Tibial nerve (tissue), 4 donors: ENCODE measurements at regions not wholly inside any gene's neighbourhood (a gene's known extent, or its start where the extent isn't known, plus 50 kb on each side); places are given as distances from the start of the nearest gene placed in this dataset.

Source experiments
- EP300 ChIP-seq, 2 donors: sonication (generic); formaldehyde crosslinking; IDR thresholded peaks; one replicate each; pipeline ENCODE4 v1.6.1; 2017; ENCODE audit warnings: antibody characterized with exemption in 2 of 2, mild to moderate bottlenecking in 1 of 2
- POLR2A ChIP-seq, 2 donors: fragments of 450-650 bp; IDR thresholded peaks; one replicate each; pipeline ENCODE4 v1.6.1; 2017; ENCODE audit warnings: antibody characterized with exemption in 2 of 2, mild to moderate bottlenecking in 2 of 2, moderate library complexity in 2 of 2
- TF ChIP-seq, protein P1 (sequence below), 5 experiments: fragments of 200-600 bp in 3 of 5; fragments of 450-650 bp in 2 of 5; sonication (generic) in 3 of 5; IDR thresholded peaks; one replicate each; pipeline ENCODE4 v1.5.1; 2016 to 2019; ENCODE audit warnings: antibody characterized with exemption in 5 of 5, mild to moderate bottlenecking in 3 of 5, moderate library complexity in 2 of 5

DNA sequence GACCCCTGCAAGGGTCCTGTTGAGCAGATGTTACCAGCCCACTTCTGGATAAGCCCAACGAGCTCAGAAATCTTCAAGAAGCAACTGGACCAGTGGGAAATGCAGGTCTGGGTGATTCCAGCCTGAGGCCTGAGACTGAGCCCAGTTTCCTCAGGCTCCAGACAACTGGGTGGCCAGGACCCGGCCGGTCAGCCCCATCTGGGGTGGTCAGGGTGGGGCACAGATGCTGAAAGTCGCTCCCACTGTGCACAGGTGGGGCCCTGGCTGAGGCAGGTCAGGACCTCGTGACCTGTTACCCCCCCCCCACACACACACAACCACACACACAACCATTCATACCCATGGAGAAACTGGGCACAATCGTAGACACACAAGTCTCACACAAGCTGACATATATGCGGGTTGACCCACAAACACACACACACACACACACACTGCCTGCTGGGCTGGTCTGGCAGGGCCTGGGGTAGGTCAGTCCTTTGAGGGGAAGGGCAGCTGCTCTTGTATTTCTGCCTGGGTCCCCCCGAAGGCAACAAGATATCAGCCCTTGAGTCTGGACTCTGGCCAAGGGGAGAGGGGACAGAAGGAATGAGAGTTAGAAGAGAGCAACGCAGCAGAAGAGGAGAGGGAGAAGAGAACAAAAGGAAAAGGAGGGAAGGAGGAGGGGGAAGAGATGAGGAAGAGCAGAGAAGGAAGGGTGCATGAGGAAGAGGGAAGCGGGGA lies 99.0 kb upstream of the CDH5 start:
- TF ChIP-seq, protein P1, sequence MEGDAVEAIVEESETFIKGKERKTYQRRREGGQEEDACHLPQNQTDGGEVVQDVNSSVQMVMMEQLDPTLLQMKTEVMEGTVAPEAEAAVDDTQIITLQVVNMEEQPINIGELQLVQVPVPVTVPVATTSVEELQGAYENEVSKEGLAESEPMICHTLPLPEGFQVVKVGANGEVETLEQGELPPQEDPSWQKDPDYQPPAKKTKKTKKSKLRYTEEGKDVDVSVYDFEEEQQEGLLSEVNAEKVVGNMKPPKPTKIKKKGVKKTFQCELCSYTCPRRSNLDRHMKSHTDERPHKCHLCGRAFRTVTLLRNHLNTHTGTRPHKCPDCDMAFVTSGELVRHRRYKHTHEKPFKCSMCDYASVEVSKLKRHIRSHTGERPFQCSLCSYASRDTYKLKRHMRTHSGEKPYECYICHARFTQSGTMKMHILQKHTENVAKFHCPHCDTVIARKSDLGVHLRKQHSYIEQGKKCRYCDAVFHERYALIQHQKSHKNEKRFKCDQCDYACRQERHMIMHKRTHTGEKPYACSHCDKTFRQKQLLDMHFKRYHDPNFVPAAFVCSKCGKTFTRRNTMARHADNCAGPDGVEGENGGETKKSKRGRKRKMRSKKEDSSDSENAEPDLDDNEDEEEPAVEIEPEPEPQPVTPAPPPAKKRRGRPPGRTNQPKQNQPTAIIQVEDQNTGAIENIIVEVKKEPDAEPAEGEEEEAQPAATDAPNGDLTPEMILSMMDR (IDR thresholded peaks at IDR 0.05): no peak
- TF ChIP-seq EP300 (IDR thresholded peaks at IDR 0.05): no peak
- TF ChIP-seq POLR2A (IDR thresholded peaks at IDR 0.05): no peak
